ENCODE measurements at regions not wholly inside any gene's neighbourhood (a gene's known extent, or its start where the extent isn't known, plus 50 kb on each side); places are given as distances from the start of the nearest gene placed in this dataset.

GRCh38 chr18:77329651-77330050, 80.0 kb downstream of the GALR1 start:
- ATAC-seq = no peak

GRCh38 chr18:77334876-77335275, 85.2 kb downstream of the GALR1 start:
- DNase-seq (no peak), ATAC-seq (no peak)
- H3K4me3 ChIP-seq = no peak overlapping the region
- no peaks in the 10 kb centered on the region for H3K36me3 ChIP-seq (ENCODE audit: low read depth)
- intact Hi-C loops (cut with DNase I, micrococcal nuclease) = no loop called here
- no peaks in the 10 kb centered on the region for H3K4me1 ChIP-seq (ENCODE audit: low read depth)
- TF ChIP-seq CTCF (IDR thresholded peaks at IDR 0.05) = no peak
- H3K9me3 ChIP-seq = no peaks in the 10 kb centered on the region

More at GRCh38 chr18:77329651-77330050, 80.0 kb downstream of the GALR1 start:
- no peaks in the 10 kb centered on the region for H3K9me3 ChIP-seq
- no peak for DNase-seq
- no peaks in the 10 kb centered on the region for H3K4me1 ChIP-seq (ENCODE audit: low read depth)
- intact Hi-C loops (cut with DNase I, micrococcal nuclease) = no loop called here
- H3K4me3 ChIP-seq = no peak overlapping the region
- TF ChIP-seq CTCF (IDR thresholded peaks at IDR 0.05) = no peak
- H3K36me3 ChIP-seq (ENCODE audit: low read depth) = no peaks in the 10 kb centered on the region

GRCh38 chr18:77337604-77338003, 88.0 kb downstream of the GALR1 start:
- Histone ChIP-seq H3K4me1 (ENCODE audit: low read depth) (no peaks in the 10 kb centered on the region), H3K9me3 (no peaks in the 10 kb centered on the region), H3K4me3 (no peak overlapping the region), H3K36me3 (ENCODE audit: low read depth) (no peaks in the 10 kb centered on the region)
- DNase-seq (no peak), ATAC-seq (no peak)
- intact Hi-C loops (cut with DNase I, micrococcal nuclease) = no loop called here
- no peak for TF ChIP-seq CTCF (IDR thresholded peaks at IDR 0.05)

- no peaks in the 10 kb centered on the region for H3K9me3 ChIP-seq
- TF ChIP-seq CTCF (IDR thresholded peaks at IDR 0.05) = no peak
- ATAC-seq = no peak
- intact Hi-C loops (cut with DNase I, micrococcal nuclease) = no loop called here
- no peak for DNase-seq
- H3K4me3 ChIP-seq = no peak overlapping the region
- H3K36me3 ChIP-seq (ENCODE audit: low read depth) = no peaks in the 10 kb centered on the region
- no peaks in the 10 kb centered on the region for H3K4me1 ChIP-seq (ENCODE audit: low read depth)
Measured at GRCh38 chr18:77339093-77339492, 89.4 kb downstream of the GALR1 start.

- intact Hi-C loops (cut with DNase I, micrococcal nuclease) = no loop called here
- no peak for ATAC-seq
- DNase-seq = no peak
- no peak for TF ChIP-seq CTCF (IDR thresholded peaks at IDR 0.05)
- H3K9me3 ChIP-seq = no peaks in the 10 kb centered on the region
- no peak overlapping the region for H3K4me3 ChIP-seq
- no peaks in the 10 kb centered on the region for H3K4me1 ChIP-seq (ENCODE audit: low read depth)
- H3K36me3 ChIP-seq (ENCODE audit: low read depth) = no peaks in the 10 kb centered on the region
Measured at GRCh38 chr18:77339623-77340022, 90.0 kb downstream of the GALR1 start.

GRCh38 chr18:77340815-77341214, 91.2 kb downstream of the GALR1 start:
- no peak for ATAC-seq
- no peaks in the 10 kb centered on the region for H3K36me3 ChIP-seq (ENCODE audit: low read depth)
- no peaks in the 10 kb centered on the region for H3K9me3 ChIP-seq
- no peak for DNase-seq
- TF ChIP-seq CTCF (IDR thresholded peaks at IDR 0.05) = no peak
- intact Hi-C loops (cut with DNase I, micrococcal nuclease) = no loop called here
- no peak overlapping the region for H3K4me3 ChIP-seq
- no peaks in the 10 kb centered on the region for H3K4me1 ChIP-seq (ENCODE audit: low read depth)
